A673 (cell line): ENCODE measurements at regions not wholly inside any gene's neighbourhood (a gene's known extent, or its start where the extent isn't known, plus 50 kb on each side); places are given as distances from the start of the nearest gene placed in this dataset.

Experiments
- CTCF ChIP-seq: fragments of 300-800, 200-600 bp; sonication (generic); conservative IDR thresholded peaks from 2 replicates; pipeline ENCODE4 v1.5.1; 2017; ENCODE audit warnings: low read depth, mild to moderate bottlenecking, antibody characterized with exemption, low read length, moderate library complexity, mixed read lengths
- EZH2 ChIP-seq: fragments of 200-600 bp; sonication (generic); IDR thresholded peaks from 2 replicates; pipeline ENCODE4 v1.6.1; 2017; ENCODE audit warnings: borderline replicate concordance, low read depth, mild to moderate bottlenecking, mixed read lengths, antibody characterized with exemption, low read length; ENCODE audit not compliant: poor library complexity, severe bottlenecking

- TF ChIP-seq CTCF (no peak), EZH2 (no peak)
Measured at GRCh38 chr4:152206185-152206584, 329.7 kb downstream of the FBXW7 start.
